ENCODE measurements at regions not wholly inside any gene's neighbourhood (a gene's known extent, or its start where the extent isn't known, plus 50 kb on each side); places are given as distances from the start of the nearest gene placed in this dataset.

DNA sequence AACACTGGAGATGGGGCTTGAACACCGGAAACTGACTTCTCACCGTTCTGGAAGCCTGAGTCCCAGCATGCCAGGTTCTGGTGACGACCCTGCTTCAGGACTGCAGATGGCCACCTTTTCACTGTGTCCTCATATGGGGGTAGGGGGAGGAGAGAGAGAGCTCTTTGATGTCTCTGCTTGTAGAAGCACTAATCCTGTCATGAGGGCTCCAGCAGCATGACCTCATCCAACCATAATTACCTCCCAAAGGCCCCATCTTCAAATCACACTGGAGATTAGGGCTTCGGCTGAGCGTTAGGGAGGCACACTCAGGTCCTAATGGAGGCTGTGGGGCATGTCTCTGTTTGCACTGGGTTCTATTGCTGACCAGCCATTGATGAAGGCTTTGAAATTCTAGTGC lies 255.3 kb downstream of the TEX29 start:
- no peak for DNase-seq (ENCODE audit: low spot score)
- Histone ChIP-seq H3K79me2 (replicated peaks; ENCODE audit: insufficient read depth) (no peaks in the 10 kb centered on the region), H3F3A (replicated peaks; ENCODE audit: low read depth) (no peaks in the 10 kb centered on the region), H3K36me3 (ENCODE audit: insufficient read depth) (no peaks in the 10 kb centered on the region), H2AFZ (no peak overlapping the region), H3K9me2 (ENCODE audit: insufficient read depth) (no peaks in the 10 kb centered on the region), H4K20me1 (replicated peaks; ENCODE audit: insufficient read depth) (no peaks in the 10 kb centered on the region), H3K4me2 (no peak overlapping the region), H3K27ac (ENCODE audit: low read depth) (no peak overlapping the region), H3K27me3 (ENCODE audit: insufficient read depth) (no peaks in the 10 kb centered on the region), H3K4me1 (ENCODE audit: insufficient read depth) (no peaks in the 10 kb centered on the region), H3K4me3 (no peak overlapping the region)
- Mint-ChIP-seq H3K27ac (no peak overlapping the region), H3K4me3 (no peak overlapping the region), H3K36me3 (ENCODE audit: low read depth) (peaks cover 20% of the 10 kb centered on the region), H3K9me3 (peaks cover 43% of the 10 kb centered on the region), H3K4me1 (no peaks in the 10 kb centered on the region), H3K27me3 (ENCODE audit: insufficient read depth, low read depth, poor library complexity) (peaks cover 16% of the 10 kb centered on the region)
- TF ChIP-seq POLR2AphosphoS5 (IDR thresholded peaks at IDR 0.05; ENCODE audit: low read depth): no peak
- TF ChIP-seq EZH2phosphoT487 (IDR thresholded peaks at IDR 0.05; ENCODE audit: unreplicated experiment): no peak
- TF ChIP-seq CREB1 (CRISPR knock-in tag; IDR thresholded peaks at IDR 0.05; ENCODE audit: low read depth): no peak
- no peak for TF ChIP-seq STAT1 (IDR thresholded peaks at IDR 0.05; ENCODE audit: unreplicated experiment)
- TF ChIP-seq JUNB (IDR thresholded peaks at IDR 0.05; ENCODE audit: unreplicated experiment): no peak
- TF ChIP-seq, protein P1, sequence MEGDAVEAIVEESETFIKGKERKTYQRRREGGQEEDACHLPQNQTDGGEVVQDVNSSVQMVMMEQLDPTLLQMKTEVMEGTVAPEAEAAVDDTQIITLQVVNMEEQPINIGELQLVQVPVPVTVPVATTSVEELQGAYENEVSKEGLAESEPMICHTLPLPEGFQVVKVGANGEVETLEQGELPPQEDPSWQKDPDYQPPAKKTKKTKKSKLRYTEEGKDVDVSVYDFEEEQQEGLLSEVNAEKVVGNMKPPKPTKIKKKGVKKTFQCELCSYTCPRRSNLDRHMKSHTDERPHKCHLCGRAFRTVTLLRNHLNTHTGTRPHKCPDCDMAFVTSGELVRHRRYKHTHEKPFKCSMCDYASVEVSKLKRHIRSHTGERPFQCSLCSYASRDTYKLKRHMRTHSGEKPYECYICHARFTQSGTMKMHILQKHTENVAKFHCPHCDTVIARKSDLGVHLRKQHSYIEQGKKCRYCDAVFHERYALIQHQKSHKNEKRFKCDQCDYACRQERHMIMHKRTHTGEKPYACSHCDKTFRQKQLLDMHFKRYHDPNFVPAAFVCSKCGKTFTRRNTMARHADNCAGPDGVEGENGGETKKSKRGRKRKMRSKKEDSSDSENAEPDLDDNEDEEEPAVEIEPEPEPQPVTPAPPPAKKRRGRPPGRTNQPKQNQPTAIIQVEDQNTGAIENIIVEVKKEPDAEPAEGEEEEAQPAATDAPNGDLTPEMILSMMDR (conservative IDR thresholded peaks at IDR 0.05; ENCODE audit: low read depth in 2 of 2): no peak
- no peak for TF ChIP-seq NANOG (IDR thresholded peaks at IDR 0.05; ENCODE audit: borderline replicate concordance)
- no peak for TF ChIP-seq ZNF114 (CRISPR knock-in tag; IDR thresholded peaks at IDR 0.05)
- TF ChIP-seq, protein P2, sequence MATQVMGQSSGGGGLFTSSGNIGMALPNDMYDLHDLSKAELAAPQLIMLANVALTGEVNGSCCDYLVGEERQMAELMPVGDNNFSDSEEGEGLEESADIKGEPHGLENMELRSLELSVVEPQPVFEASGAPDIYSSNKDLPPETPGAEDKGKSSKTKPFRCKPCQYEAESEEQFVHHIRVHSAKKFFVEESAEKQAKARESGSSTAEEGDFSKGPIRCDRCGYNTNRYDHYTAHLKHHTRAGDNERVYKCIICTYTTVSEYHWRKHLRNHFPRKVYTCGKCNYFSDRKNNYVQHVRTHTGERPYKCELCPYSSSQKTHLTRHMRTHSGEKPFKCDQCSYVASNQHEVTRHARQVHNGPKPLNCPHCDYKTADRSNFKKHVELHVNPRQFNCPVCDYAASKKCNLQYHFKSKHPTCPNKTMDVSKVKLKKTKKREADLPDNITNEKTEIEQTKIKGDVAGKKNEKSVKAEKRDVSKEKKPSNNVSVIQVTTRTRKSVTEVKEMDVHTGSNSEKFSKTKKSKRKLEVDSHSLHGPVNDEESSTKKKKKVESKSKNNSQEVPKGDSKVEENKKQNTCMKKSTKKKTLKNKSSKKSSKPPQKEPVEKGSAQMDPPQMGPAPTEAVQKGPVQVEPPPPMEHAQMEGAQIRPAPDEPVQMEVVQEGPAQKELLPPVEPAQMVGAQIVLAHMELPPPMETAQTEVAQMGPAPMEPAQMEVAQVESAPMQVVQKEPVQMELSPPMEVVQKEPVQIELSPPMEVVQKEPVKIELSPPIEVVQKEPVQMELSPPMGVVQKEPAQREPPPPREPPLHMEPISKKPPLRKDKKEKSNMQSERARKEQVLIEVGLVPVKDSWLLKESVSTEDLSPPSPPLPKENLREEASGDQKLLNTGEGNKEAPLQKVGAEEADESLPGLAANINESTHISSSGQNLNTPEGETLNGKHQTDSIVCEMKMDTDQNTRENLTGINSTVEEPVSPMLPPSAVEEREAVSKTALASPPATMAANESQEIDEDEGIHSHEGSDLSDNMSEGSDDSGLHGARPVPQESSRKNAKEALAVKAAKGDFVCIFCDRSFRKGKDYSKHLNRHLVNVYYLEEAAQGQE (IDR thresholded peaks at IDR 0.05; ENCODE audit: unreplicated experiment): no peak
- no peak for TF ChIP-seq ZNF331 (CRISPR knock-in tag; IDR thresholded peaks at IDR 0.05; ENCODE audit: low read depth)
- TF ChIP-seq, protein P3, sequence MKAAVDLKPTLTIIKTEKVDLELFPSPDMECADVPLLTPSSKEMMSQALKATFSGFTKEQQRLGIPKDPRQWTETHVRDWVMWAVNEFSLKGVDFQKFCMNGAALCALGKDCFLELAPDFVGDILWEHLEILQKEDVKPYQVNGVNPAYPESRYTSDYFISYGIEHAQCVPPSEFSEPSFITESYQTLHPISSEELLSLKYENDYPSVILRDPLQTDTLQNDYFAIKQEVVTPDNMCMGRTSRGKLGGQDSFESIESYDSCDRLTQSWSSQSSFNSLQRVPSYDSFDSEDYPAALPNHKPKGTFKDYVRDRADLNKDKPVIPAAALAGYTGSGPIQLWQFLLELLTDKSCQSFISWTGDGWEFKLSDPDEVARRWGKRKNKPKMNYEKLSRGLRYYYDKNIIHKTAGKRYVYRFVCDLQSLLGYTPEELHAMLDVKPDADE (IDR thresholded peaks at IDR 0.05): no peak
- TF ChIP-seq EZH2 (IDR thresholded peaks at IDR 0.05; ENCODE audit: low read depth, unreplicated experiment): no peak
- TF ChIP-seq, protein P4, sequence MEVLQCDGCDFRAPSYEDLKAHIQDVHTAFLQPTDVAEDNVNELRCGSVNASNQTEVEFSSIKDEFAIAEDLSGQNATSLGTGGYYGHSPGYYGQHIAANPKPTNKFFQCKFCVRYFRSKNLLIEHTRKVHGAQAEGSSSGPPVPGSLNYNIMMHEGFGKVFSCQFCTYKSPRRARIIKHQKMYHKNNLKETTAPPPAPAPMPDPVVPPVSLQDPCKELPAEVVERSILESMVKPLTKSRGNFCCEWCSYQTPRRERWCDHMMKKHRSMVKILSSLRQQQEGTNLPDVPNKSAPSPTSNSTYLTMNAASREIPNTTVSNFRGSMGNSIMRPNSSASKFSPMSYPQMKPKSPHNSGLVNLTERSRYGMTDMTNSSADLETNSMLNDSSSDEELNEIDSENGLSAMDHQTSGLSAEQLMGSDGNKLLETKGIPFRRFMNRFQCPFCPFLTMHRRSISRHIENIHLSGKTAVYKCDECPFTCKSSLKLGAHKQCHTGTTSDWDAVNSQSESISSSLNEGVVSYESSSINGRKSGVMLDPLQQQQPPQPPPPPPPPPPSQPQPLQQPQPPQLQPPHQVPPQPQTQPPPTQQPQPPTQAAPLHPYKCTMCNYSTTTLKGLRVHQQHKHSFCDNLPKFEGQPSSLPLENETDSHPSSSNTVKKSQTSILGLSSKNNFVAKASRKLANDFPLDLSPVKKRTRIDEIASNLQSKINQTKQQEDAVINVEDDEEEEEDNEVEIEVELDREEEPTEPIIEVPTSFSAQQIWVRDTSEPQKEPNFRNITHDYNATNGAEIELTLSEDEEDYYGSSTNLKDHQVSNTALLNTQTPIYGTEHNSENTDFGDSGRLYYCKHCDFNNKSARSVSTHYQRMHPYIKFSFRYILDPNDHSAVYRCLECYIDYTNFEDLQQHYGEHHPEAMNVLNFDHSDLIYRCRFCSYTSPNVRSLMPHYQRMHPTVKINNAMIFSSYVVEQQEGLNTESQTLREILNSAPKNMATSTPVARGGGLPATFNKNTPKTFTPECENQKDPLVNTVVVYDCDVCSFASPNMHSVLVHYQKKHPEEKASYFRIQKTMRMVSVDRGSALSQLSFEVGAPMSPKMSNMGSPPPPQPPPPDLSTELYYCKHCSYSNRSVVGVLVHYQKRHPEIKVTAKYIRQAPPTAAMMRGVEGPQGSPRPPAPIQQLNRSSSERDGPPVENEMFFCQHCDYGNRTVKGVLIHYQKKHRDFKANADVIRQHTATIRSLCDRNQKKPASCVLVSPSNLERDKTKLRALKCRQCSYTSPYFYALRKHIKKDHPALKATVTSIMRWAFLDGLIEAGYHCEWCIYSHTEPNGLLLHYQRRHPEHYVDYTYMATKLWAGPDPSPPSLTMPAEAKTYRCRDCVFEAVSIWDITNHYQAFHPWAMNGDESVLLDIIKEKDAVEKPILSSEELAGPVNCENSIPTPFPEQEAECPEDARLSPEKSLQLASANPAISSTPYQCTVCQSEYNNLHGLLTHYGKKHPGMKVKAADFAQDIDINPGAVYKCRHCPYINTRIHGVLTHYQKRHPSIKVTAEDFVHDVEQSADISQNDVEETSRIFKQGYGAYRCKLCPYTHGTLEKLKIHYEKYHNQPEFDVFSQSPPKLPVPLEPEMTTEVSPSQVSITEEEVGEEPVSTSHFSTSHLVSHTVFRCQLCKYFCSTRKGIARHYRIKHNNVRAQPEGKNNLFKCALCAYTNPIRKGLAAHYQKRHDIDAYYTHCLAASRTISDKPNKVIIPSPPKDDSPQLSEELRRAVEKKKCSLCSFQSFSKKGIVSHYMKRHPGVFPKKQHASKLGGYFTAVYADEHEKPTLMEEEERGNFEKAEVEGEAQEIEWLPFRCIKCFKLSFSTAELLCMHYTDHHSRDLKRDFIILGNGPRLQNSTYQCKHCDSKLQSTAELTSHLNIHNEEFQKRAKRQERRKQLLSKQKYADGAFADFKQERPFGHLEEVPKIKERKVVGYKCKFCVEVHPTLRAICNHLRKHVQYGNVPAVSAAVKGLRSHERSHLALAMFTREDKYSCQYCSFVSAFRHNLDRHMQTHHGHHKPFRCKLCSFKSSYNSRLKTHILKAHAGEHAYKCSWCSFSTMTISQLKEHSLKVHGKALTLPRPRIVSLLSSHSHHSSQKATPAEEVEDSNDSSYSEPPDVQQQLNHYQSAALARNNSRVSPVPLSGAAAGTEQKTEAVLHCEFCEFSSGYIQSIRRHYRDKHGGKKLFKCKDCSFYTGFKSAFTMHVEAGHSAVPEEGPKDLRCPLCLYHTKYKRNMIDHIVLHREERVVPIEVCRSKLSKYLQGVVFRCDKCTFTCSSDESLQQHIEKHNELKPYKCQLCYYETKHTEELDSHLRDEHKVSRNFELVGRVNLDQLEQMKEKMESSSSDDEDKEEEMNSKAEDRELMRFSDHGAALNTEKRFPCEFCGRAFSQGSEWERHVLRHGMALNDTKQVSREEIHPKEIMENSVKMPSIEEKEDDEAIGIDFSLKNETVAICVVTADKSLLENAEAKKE (CRISPR knock-in tag; IDR thresholded peaks at IDR 0.05): no peak
- no peak for ATAC-seq

Measured in GM23338 (cell line).